Esophagus (tissue), 2 donors: ENCODE measurements at regions not wholly inside any gene's neighbourhood (a gene's known extent, or its start where the extent isn't known, plus 50 kb on each side); places are given as distances from the start of the nearest gene placed in this dataset.
A peak's percentile ranks its signal among the peaks of the same experiment; 100 is the strongest.

Experiments used
- H3K27ac ChIP-seq, 2 donors: one replicate each; pipeline ENCODE4 v1.5.1; 2013; ENCODE audit warnings: low read depth in 2 of 2, mild to moderate bottlenecking in 2 of 2, inconsistent platforms in 1 of 2, low read length in 1 of 2, moderate library complexity in 1 of 2
- H3K27me3 ChIP-seq, 2 donors: one replicate each; pipeline ENCODE4 v1.6.1; 2013; ENCODE audit warnings: low read length in 2 of 2, control low read depth in 1 of 2, mild to moderate bottlenecking in 1 of 2; ENCODE audit not compliant: insufficient read depth in 2 of 2, control insufficient read depth in 1 of 2
- H3K36me3 ChIP-seq, 2 donors: one replicate each; pipeline ENCODE4 v1.6.1; 2013; ENCODE audit warnings: low read length in 1 of 2; ENCODE audit not compliant: control insufficient read depth in 2 of 2, insufficient read depth in 2 of 2
- H3K4me1 ChIP-seq, 2 donors: one replicate each; pipeline ENCODE4 v1.6.1; 2013; ENCODE audit warnings: low read length in 1 of 2; ENCODE audit not compliant: control insufficient read depth in 2 of 2, insufficient read depth in 2 of 2
- H3K4me3 ChIP-seq, 2 donors: one replicate each; pipeline ENCODE4 v1.5.1; 2013; ENCODE audit warnings: low read length in 2 of 2, mild to moderate bottlenecking in 2 of 2, low read depth in 1 of 2, moderate library complexity in 1 of 2
- H3K9me3 ChIP-seq, 2 donors: one replicate each; pipeline ENCODE4 v1.6.1; 2013; ENCODE audit warnings: mild to moderate bottlenecking in 2 of 2, low read depth in 1 of 2, low read length in 1 of 2, moderate library complexity in 1 of 2; ENCODE audit not compliant: control insufficient read depth in 2 of 2, insufficient read depth in 1 of 2
- WGBS, 2 donors: extraction: QIAGEN DNeasy Blood & Tissue Kit; methylation state at CpG; one replicate each; pipeline ENCODE4 v1.1.7; 2013; 5-methylcytosine and 5-hydroxymethylcytosine counted together
- donor health status: healthy with polysubstance abuse.
- donor health status: Bipolar disorder and iron deficiency.

DNA sequence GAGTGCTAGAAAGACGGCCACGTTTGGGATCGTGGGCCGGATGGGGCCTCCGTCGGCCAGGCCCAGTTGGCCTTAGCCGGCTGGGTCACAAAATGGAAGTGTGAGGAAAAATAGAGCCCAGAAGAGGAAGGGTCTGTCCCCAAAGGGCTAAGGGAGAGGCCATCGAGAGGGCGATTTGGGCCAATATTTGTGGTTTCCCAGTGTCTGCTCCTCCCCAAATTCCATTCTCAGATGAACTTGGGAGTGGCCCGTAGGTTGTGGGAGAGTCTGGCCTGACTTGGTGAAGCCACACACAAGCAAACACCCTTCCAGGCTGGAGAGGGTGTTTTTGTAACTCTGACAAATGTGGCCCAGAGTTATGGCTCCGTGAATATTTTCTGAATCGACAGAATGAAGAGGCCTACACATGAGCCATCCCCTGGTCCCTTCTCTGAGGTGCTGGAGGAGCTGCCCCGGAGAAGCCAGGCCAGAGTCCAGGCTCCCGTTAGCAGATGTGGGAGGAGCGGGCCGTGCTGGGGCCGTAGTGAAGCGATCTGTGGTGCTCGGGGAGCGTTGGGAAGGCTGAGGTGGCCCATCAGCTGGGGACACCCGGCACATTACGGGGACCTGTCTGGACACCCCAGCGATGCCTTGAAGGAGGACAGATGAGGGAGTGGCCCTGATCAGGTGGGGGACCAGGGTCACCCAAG is 73.5 kb upstream of the PPARA start:
- Histone ChIP-seq H3K4me3 (peak overlapping the region; percentile 30 to 67), H3K27me3 (no peaks in the 10 kb centered on the region), H3K4me1 (peaks cover 17 to 31% of the 10 kb centered on the region in 2 donors), H3K27ac (peak overlapping the region; percentile 92 to 96), H3K36me3 (peaks cover 0 to 13% of the 10 kb centered on the region in 2 donors), H3K9me3 (no peaks in the 10 kb centered on the region)
- WGBS, 2 donors = 25 to 27% methylated on average over 23 of the region's 23 CpGs

GRCh38 chr22:46077669-46078099 is 72.6 kb upstream of the PPARA start:
- 18 to 37% methylated on average over 12 of the region's 12 CpGs for WGBS, 2 donors
- Histone ChIP-seq H3K27me3 (no peaks in the 10 kb centered on the region), H3K4me1 (peaks cover 17 to 31% of the 10 kb centered on the region in 2 donors), H3K4me3 (peak overlapping the region in 1 of 2 donors; percentile 67), H3K27ac (peak overlapping the region; percentile 92 to 96), H3K36me3 (peaks cover 0 to 13% of the 10 kb centered on the region in 2 donors), H3K9me3 (no peaks in the 10 kb centered on the region)

GRCh38 chr22:46078241-46079092 is 71.9 kb upstream of the PPARA start:
- no peaks in the 10 kb centered on the region for H3K27me3 ChIP-seq
- H3K9me3 ChIP-seq = no peaks in the 10 kb centered on the region
- H3K27ac ChIP-seq = peak overlapping the region; percentile 92 to 99
- H3K36me3 ChIP-seq = peaks cover 0 to 13% of the 10 kb centered on the region in 2 donors
- 26 to 40% methylated on average over 40 of the region's 40 CpGs for WGBS, 2 donors
- peak overlapping the region; percentile 36 to 67 for H3K4me3 ChIP-seq
- peaks cover 17 to 31% of the 10 kb centered on the region in 2 donors for H3K4me1 ChIP-seq

- H3K9me3 ChIP-seq = no peaks in the 10 kb centered on the region
- H3K27ac ChIP-seq = peak overlapping the region; percentile 92 to 99
- H3K4me1 ChIP-seq = peaks cover 17 to 38% of the 10 kb centered on the region in 2 donors
- H3K4me3 ChIP-seq = peak overlapping the region; percentile 47 to 67
- H3K36me3 ChIP-seq = peaks cover 0 to 17% of the 10 kb centered on the region in 2 donors
- no peaks in the 10 kb centered on the region for H3K27me3 ChIP-seq
- WGBS, 2 donors = 31 to 48% methylated on average over 21 of the region's 21 CpGs
Observed at GRCh38 chr22:46079093-46079860, 71.0 kb upstream of the PPARA start.

DNA sequence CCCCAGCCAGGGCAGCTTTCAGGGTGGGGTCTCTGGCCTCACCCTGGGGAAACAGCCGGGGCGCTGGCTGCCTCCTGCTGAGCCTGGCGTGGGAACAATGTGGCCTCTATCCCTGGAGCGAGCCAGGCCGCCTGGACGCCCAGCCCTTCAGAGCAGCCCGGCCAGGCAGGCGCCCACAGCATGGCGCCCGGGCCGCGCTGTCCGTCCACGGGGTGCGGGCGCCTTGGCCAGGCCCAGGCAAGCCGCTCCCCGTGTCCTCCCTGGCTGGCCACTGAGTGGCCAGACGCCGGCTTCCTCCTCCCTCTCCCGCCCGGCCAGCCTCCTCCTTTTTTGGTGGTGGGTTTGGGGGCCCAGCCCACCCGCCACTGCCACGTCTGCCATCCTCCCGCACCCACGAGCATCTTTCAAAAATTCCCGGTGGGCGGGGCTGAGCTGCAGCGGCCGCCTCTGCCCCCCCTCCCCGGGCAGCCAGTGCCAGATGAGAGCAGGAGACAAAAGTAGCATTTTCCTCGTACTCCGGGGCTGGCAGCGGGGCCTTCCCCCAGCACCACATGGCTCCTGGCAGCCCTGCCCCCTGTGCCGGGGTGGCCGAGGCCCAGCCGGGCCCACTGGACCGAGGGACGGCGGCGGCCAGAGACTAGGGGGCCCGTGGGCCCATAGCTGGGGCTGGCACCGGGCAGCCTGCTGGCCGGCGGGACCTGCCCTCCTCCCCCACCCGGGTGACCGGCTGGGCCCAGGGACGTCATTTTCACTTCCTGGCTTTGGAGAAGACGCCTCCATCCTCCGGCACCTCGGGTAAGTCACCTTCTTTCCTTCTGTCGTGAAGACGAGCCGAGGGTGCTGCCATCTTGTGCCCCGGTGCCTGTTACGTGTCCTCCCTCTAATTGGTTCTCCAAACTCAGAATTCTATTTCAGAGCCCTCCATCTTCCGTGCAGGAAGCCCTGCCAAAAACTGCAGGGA is 70.2 kb upstream of the PPARA start:
- Histone ChIP-seq H3K27me3 (no peaks in the 10 kb centered on the region), H3K9me3 (no peaks in the 10 kb centered on the region), H3K27ac (peak overlapping the region; percentile 92 to 99), H3K4me3 (peak overlapping the region; percentile 47 to 67), H3K36me3 (peaks cover 0 to 17% of the 10 kb centered on the region in 2 donors), H3K4me1 (peaks cover 20 to 40% of the 10 kb centered on the region in 2 donors)
- 21 to 33% methylated on average over 49 to 57 of the region's 57 CpGs for WGBS, 2 donors

DNA sequence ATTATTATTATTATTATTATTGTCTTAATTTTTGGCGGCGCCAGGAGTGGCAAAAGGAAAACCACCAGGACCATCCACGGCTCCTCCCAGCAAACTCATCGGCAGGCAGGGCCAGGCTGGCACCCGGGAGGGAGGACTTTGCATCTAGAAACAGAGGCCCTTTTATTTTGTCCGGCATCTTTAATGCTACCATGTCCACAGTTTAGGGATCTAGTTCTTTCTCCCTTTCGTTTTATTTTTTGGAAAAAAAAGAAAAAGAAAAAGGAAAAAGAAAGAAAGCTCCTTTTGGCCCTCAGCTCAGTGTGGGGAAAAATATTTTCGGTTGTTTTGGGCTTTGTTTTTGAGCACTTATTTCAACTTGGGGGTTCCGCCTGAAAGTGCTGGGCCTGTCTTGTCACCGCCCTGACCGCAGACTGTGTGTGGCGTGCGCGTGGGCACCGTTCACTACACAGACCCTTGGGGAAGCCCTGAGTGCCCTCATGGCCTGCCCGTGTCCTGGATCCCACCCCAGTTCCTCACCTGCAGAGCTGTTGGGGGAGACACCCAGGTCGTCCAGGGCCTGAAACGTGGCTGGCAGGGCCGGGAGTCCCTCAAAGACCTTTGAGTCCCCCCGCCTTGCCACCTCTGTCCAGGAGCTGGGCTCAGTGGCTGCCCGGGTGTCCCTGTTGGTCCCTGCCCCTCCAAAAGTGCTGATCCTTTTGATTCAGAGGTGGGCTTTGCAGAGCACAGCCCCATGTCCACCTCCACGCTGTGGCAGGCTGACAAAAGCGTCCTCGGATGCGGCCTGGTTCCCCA is 69.1 kb upstream of the PPARA start:
- H3K4me1 ChIP-seq = peaks cover 20 to 45% of the 10 kb centered on the region in 2 donors
- 25 to 42% methylated on average over 25 of the region's 25 CpGs for WGBS, 2 donors
- H3K27me3 ChIP-seq = no peaks in the 10 kb centered on the region
- H3K9me3 ChIP-seq = no peaks in the 10 kb centered on the region
- H3K36me3 ChIP-seq = peaks cover 0 to 14% of the 10 kb centered on the region in 2 donors
- H3K27ac ChIP-seq = peak overlapping the region; percentile 92 to 99
- peak overlapping the region; percentile 46 to 67 for H3K4me3 ChIP-seq

DNA sequence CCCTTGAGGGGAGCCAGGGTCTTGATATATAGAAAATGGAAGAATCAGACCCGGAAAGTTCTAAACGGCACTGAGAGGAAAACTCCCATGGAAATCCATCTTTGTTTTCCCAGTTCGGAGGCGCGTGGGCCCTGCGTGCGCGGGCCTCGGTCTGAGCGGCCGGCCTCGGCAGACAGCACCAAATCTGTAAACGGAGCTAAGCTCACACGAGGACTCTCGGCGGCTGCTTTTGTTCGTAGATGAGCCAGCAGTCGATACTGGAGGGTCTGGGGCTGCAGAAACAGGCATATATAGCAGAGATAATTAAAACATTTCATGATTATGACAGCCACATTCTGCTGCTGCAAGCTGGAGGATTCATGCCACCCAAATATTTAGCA is 68.5 kb upstream of the PPARA start:
- peaks cover 0 to 19% of the 10 kb centered on the region in 2 donors for H3K36me3 ChIP-seq
- H3K27ac ChIP-seq = peak overlapping the region; percentile 92 to 99
- peaks cover 20 to 50% of the 10 kb centered on the region in 2 donors for H3K4me1 ChIP-seq
- peak overlapping the region; percentile 46 to 67 for H3K4me3 ChIP-seq
- no peaks in the 10 kb centered on the region for H3K27me3 ChIP-seq
- no peaks in the 10 kb centered on the region for H3K9me3 ChIP-seq
- 21 to 48% methylated on average over 18 of the region's 18 CpGs for WGBS, 2 donors

DNA sequence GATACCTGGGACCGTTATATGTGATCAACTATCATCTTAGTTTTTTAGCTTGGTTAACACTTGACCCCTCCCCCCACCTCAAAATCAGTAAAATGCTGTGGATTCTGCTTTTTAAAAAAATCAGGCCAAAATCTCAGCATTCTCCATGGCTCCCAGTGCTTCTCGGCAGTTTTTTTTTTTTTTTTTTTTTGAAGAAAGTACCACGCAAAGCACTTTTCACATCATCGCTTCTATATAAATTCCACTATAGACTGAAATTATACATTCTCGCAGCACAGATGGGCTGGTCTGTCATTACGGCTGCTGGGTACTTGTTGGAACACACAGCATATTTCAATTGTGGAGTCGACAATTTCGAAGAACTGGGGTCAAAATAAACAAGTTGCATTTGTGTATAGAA is 67.7 kb upstream of the PPARA start:
- Histone ChIP-seq H3K27me3 (no peaks in the 10 kb centered on the region), H3K4me1 (peaks cover 20 to 58% of the 10 kb centered on the region in 2 donors), H3K4me3 (no peak overlapping the region), H3K27ac (peak overlapping the region; percentile 26 to 68), H3K36me3 (peaks cover 0 to 27% of the 10 kb centered on the region in 2 donors), H3K9me3 (no peaks in the 10 kb centered on the region)
- 34 to 50% methylated on average over 8 of the region's 8 CpGs for WGBS, 2 donors
